ENCODE measurements at regions not wholly inside any gene's neighbourhood (a gene's known extent, or its start where the extent isn't known, plus 50 kb on each side); places are given as distances from the start of the nearest gene placed in this dataset.

DNA sequence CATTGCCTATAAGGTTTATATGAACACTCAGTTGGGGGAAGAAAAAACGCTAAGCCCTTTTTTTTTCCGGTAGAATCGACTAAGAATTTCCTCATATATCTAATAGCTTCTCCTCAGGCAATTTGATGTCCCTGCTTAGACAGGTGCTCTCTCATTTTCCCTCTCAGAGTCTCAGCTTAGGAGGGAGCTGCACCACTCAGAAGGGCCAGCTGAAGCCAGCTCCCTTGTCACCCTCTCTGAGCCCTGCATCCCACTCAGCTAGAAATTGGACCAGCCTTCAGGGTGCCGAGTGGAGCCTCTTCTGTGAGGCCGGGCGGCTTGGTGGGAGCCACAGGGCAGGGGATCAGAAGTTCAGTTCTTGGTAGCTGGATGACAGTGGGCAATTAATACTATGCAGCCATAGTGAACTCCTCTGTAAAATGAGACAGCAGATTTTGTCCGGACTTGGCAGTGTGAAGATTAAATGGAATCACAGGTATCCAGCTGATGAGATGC is 368.5 kb downstream of the MAFB start:
- no peak for DNase-seq (ENCODE audit: low spot score)

DNA sequence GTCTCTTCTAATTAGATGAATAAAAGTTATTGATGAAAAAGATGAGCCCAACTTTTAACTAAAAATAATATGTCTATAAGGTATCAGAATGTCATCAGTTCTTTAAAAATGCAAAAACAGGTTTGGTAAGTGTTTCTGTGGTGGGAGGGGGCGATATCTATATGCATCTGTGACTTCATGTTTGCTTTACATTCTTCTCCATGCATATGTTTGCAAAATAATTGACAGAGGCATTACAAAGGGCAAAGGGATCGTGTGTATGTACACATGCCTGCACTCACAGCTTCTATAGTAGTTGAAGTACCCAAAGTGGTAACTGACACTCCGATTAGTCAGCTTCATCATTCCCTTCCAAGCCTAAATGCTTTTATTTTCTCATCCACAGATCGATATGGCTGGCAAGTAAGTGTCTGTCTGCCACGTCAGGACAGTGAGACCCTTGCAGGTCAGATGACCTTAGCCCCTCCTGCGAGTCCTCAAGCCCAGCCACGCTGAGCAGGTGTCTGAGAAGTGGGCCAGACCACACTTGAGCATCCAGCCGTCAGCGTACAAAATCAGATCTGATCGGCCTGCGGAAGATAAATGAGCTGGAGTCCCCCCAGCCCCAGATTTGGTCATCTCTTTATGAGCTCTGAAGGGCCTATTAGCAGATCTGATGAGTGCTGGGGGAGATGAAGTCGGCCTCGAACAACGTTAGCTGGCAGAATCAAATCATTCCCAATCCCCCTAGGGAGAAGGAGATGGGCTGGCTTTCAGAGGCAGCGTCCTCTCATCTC is 369.1 kb downstream of the MAFB start:
- no peak for DNase-seq (ENCODE audit: low spot score)

- no peak for DNase-seq (ENCODE audit: low spot score)
Measured at GRCh38 chr20:40319056-40319455, 370.0 kb downstream of the MAFB start.

GRCh38 chr20:40317156-40317790 is 371.8 kb downstream of the MAFB start:
- no peak for DNase-seq (ENCODE audit: low spot score)

GRCh38 chr20:40314278-40314677 is 374.8 kb downstream of the MAFB start:
- DNase-seq (ENCODE audit: low spot score): no peak

- no peak for DNase-seq (ENCODE audit: low spot score)
Measured at GRCh38 chr20:40313730-40314129, 375.3 kb downstream of the MAFB start.

- no peak for DNase-seq (ENCODE audit: low spot score)
Measured at GRCh38 chr20:40309731-40310130, 379.3 kb downstream of the MAFB start.

DNA sequence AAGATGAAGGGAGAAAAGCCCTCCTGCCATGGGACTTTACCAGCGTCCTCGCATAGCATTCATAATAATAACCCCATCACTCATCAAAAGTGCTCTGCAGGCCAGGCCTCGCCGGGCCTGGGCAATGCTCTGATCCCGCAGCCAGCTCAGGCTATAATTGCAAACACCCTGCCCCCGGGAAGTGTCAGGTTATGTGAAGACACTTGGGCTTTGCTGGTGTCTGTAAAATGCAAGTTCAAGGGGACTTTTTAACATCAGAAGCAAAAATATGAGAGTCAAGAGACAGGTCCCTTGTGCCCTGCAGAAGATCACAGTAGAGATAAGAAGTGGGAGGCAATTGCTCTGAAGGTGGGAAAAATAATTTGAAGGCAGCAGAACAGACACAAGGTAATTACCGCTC is 381.0 kb downstream of the MAFB start:
- no peak for DNase-seq (ENCODE audit: low spot score)

GRCh38 chr20:40307268-40307667 is 381.8 kb downstream of the MAFB start:
- no peak for DNase-seq (ENCODE audit: low spot score)

DNA sequence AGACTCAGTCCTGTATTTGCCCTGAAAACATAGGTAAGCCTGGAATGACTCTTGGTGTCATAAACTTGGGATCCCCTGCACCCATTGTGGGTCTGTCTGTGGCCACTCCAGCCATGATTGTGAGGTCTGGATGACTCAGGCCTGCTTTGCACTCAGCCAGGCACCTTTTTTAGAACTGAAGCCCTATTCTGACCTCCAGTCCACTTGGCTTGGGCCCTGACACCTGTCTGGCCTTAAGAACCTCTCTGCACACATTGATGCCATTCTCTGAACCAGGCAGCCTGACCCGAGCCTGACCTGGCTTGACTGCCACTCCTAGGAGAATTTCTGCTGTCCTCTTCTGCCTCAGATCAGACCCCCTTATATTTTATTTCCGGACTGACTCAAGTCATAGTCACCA is 383.7 kb downstream of the MAFB start:
- DNase-seq (ENCODE audit: low spot score): no peak

- DNase-seq (ENCODE audit: low spot score): no peak
Measured at GRCh38 chr20:40304119-40304613, 384.9 kb downstream of the MAFB start.

DNA sequence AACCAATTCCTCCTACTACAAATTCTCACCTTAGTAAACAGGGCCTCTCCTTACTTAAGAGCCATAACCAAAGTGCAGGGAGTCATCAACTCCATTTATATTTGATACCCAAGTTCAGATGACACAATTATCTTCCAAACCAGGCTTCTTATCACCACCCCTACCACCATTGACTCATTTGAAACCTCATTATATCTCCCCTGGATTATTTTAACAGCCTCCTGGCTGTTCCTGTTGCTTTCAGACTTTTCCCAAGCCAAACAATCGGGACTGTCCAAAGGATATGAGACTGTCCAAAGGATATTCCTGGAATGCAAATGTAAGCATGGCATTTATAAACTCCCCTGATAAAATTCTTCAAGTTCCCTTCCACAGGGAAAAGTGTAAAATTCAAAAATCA is 394.3 kb downstream of the MAFB start:
- no peak for DNase-seq (ENCODE audit: low spot score)

DNA sequence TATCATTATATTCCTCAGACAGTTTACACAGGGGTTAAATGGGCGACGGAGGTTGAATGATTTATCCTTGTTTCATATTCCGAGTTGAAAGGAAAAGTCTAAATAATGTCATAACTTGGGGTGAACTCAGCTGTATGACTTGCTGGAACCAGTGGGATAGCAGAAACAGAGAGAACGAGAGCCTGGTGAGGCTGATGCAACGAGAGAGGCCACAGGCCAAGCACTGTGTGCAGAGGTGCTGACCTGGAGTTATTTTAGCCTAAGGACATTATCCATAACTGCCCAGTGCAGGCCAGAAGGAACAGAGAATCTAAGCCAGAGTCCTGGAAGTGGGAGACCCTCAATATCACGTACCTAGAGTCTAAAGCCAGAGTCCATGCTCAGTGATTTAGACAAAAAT is 394.9 kb downstream of the MAFB start:
- no peak for DNase-seq (ENCODE audit: low spot score)

DNA sequence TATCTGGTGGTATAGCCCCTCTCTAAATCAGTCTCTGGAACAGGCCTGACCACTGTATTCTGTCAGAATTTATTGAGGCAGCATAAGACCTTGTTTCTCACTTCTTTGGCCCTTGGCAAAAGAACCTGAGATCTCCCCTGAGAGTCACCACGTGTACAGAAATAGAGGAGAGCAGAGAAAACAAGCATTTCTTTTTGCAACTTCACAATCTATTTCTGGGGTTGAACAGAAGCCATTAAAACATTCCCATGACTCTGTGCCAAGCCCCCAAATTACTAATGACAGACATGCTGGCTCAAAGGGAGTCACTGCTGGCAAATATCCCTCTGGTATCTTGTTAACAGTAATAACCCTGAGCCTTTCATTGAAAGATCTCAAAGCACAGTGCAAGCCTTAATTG is 395.3 kb downstream of the MAFB start:
- DNase-seq (ENCODE audit: low spot score): no peak

DNA sequence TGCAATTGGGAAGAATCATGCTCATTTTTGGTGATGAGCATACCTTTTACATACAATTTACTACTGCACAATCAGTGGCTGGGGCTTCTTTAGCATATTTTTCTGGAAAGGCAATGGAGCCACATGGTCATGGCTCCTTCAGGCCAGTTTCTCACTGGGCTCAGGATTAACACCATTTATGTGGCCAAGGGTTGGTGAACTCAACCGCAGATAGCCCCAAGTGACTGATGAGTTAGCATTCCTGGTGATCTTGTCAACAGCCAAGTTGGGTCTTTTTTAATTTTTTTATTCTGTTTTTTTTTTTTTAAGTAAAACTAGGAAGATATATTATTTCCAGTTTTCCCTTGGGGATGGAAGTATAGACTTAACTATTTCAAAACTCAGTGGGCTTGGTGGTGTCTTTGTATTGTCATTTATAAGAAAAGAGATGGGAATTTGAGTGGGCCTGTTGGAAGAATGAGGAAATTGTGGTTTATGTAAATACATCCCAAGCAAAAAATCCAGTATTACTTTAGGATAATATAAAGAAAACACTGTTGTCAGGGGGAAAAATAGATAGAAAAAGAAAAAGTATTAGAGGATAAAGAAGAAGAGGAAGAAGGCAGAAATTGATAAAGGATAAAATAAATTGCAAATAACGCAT is 397.4 kb downstream of the MAFB start:
- DNase-seq (ENCODE audit: low spot score): no peak

DNA sequence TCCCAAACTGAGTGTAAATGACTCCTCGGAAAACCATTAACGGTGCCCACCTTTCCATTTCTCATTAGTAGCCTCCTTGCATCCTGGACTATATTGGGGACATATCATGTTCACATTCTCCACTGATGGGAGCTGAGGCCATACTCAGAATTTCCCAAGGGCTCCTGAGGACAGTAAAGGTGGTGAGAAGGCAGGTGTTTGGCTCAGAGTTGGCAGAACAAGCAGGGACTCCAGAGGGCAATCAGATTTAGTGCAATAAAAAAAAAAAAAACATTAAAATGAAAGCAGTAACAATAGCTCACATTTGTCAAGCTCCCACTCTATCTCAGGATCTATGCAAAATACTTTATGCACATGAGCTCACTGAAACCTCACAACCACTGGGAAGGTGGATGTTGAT is 401.4 kb downstream of the MAFB start:
- DNase-seq (ENCODE audit: low spot score): no peak

GRCh38 chr20:40286975-40287531 is 402.0 kb downstream of the MAFB start:
- DNase-seq (ENCODE audit: low spot score): peak; percentile 85

- no peak for DNase-seq (ENCODE audit: low spot score)
Measured at GRCh38 chr20:40284611-40285010, 404.4 kb downstream of the MAFB start.

- no peak for DNase-seq (ENCODE audit: low spot score)
Measured at GRCh38 chr20:40283689-40284088, 405.3 kb downstream of the MAFB start.

GRCh38 chr20:40282941-40283340 is 406.1 kb downstream of the MAFB start:
- no peak for DNase-seq (ENCODE audit: low spot score)

DNA sequence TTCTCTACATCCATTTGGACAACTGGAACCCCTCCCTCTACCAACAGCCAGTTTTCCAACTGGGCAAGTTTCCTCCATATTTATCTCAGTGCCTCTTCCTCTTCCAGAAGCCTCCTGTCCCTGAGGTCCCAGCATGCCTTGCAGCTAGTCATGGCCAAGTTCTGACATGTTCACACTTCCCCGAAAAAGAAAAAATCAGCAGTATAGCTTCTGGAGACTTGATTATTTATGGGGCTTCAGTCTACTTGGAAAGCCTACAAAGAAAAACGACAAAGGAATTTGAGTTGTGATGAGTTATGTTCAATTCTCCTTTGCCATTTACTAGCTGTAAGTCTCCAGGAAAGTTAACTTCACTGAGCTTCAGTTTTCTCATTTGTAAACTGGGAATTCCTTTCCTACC is 406.5 kb downstream of the MAFB start:
- no peak for DNase-seq (ENCODE audit: low spot score)

DNA sequence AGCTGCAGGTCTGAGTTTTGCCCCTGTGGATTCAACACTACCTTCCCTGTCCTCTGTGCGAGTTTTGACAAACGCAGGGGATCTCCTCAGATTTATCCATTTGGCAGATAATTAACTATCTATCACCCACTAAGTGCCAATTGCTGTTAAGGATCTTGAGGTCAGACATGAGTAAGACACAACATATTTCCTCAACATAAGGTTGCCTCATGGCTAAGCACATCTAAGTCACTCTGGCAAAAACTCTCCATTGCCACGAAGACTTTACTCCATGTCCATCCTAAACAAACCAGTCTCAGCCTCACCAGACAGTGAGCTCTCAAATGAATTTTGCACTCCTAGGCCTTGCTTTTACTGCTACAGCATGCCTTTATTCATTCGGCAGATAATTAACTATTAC is 408.4 kb downstream of the MAFB start:
- no peak for DNase-seq (ENCODE audit: low spot score)

DNA sequence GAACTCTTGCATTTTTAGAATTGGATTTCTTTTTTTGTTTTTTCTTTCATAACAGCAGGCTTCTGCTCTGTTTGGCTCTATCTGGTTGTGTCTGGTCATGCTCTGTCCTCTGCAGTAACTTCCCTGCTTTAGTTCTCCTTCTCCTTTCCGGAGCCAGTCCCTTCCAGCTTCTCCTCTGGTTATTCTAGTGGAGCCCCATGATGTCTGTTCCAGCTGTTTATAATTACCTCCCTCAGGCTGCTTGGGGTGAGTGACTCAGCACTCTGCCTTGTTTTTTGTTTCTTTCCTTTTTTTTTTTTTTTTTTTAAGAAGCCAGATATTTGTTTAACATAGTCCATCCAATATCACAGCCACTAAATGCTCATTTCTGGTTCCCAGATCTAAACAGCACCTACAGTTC is 409.6 kb downstream of the MAFB start:
- peak; percentile 82 for DNase-seq (ENCODE audit: low spot score)

All from H4 (cell line).